SK-N-SH treated with all-trans-retinoic acid at 6 μM for 48 hours (cell line): ENCODE measurements at regions not wholly inside any gene's neighbourhood (a gene's known extent, or its start where the extent isn't known, plus 50 kb on each side); places are given as distances from the start of the nearest gene placed in this dataset.

Experiments used
- ATAC-seq: fragments of 200-7000 bp; cut with Tn5 transposase; 3 replicates; pipeline ENCODE4 v1.9.1; 2020; ENCODE audit warnings: mild to moderate bottlenecking, moderate library complexity
- ARNTL ChIP-seq: fragments of 450-650 bp; formaldehyde crosslinking; IDR thresholded peaks from 2 replicates; pipeline ENCODE4 v1.5.0; 2020; ENCODE audit warnings: low read depth, mild to moderate bottlenecking, moderate library complexity, borderline replicate concordance
- BACH2 ChIP-seq: fragments of 250-450 bp; sonication (Bioruptor Pico); IDR thresholded peaks from 2 replicates; pipeline ENCODE4 v1.9.0; 2021; ENCODE audit warnings: mild to moderate bottlenecking, borderline replicate concordance
- CREB5 ChIP-seq: fragments of 250-450 bp; sonication (Bioruptor Pico); IDR thresholded peaks from 2 replicates; pipeline ENCODE4 v1.5.1; 2020; ENCODE audit warnings: low read depth, mild to moderate bottlenecking, moderate library complexity
- CSDC2 ChIP-seq: fragments of 250-450 bp; sonication (Bioruptor Pico); IDR thresholded peaks from 2 replicates; pipeline ENCODE4 v1.5.0; 2020; ENCODE audit warnings: mild to moderate bottlenecking, moderate library complexity
- GLIS3 ChIP-seq: fragments of 250-450 bp; sonication (Bioruptor Pico); IDR thresholded peaks from 2 replicates; pipeline ENCODE4 v1.5.0; 2020; ENCODE audit warnings: mild to moderate bottlenecking, moderate library complexity
- ISL1 ChIP-seq: fragments of 250-450 bp; sonication (Bioruptor Pico); IDR thresholded peaks from 2 replicates; pipeline ENCODE4 v2.1.2; 2022; ENCODE audit warnings: mild to moderate bottlenecking, moderate library complexity
- OSR1 ChIP-seq: fragments of 250-450 bp; sonication (Bioruptor Pico); IDR thresholded peaks from 2 replicates; pipeline ENCODE4 v1.8.0; 2022; ENCODE audit warnings: moderate library complexity, mild to moderate bottlenecking, inconsistent platforms
- POU6F1 ChIP-seq: fragments of 250-450 bp; sonication (Bioruptor Pico); IDR thresholded peaks from 2 replicates; pipeline ENCODE4 v1.8.0; 2021; ENCODE audit warnings: low read depth, mild to moderate bottlenecking, moderate library complexity, borderline replicate concordance
- PPARA ChIP-seq: fragments of 250-450 bp; sonication (Bioruptor Pico); IDR thresholded peaks from 2 replicates; pipeline ENCODE4 v1.5.0; 2020; ENCODE audit warnings: mild to moderate bottlenecking, borderline replicate concordance
- RARB ChIP-seq: fragments of 250-450 bp; sonication (Bioruptor Pico); IDR thresholded peaks from 2 replicates; pipeline ENCODE4 v1.8.0; 2021; ENCODE audit warnings: mild to moderate bottlenecking, moderate library complexity
- SNAI2 ChIP-seq: fragments of 250-450 bp; sonication (Bioruptor Pico); IDR thresholded peaks from 2 replicates; pipeline ENCODE4 v1.5.0; 2020; ENCODE audit warnings: mild to moderate bottlenecking, moderate library complexity
- TCF4 ChIP-seq: fragments of 250-450 bp; sonication (Bioruptor Pico); IDR thresholded peaks from 2 replicates; pipeline ENCODE4 v1.8.0; 2021; ENCODE audit warnings: mild to moderate bottlenecking, moderate library complexity, borderline replicate concordance
- TSHZ2 ChIP-seq: fragments of 250-450 bp; sonication (Bioruptor Pico); IDR thresholded peaks from 2 replicates; pipeline ENCODE4 v1.5.0; 2020; ENCODE audit warnings: mild to moderate bottlenecking, moderate library complexity
- ZC3H10 ChIP-seq: fragments of 250-450 bp; sonication (Bioruptor Pico); IDR thresholded peaks from 2 replicates; pipeline ENCODE4 v1.5.1; 2021; ENCODE audit warnings: mild to moderate bottlenecking, moderate library complexity
- ZFP3 ChIP-seq: fragments of 250-450 bp; sonication (Bioruptor Pico); IDR thresholded peaks from 2 replicates; pipeline ENCODE4 v1.5.0; 2020; ENCODE audit warnings: mild to moderate bottlenecking, moderate library complexity
- ZFP30 ChIP-seq: fragments of 450-650 bp; formaldehyde crosslinking; IDR thresholded peaks from 2 replicates; pipeline ENCODE4 v1.5.0; 2022; ENCODE audit warnings: mild to moderate bottlenecking, moderate library complexity
- ZNF565 ChIP-seq: fragments of 450-650 bp; formaldehyde crosslinking; conservative IDR thresholded peaks from 2 replicates; pipeline ENCODE4 v1.5.0; 2020; ENCODE audit warnings: low read depth, mild to moderate bottlenecking, moderate library complexity
- TF ChIP-seq, protein P1 (sequence below): fragments of 250-450 bp; sonication (Bioruptor Pico); IDR thresholded peaks from 2 replicates; pipeline ENCODE4 v1.5.1; 2021; ENCODE audit warnings: mild to moderate bottlenecking, moderate library complexity

GRCh38 chr12:86838260-86838659, 582.1 kb upstream of the MGAT4C start:
- no peak for ATAC-seq
- TF ChIP-seq ZFP30 (CRISPR knock-in tag), result no peak
- TF ChIP-seq SNAI2 (CRISPR knock-in tag), result no peak
- TF ChIP-seq ZFP3 (CRISPR knock-in tag), result no peak
- TF ChIP-seq CSDC2, result no peak
- no peak for TF ChIP-seq RARB (CRISPR knock-in tag)
- no peak for TF ChIP-seq ISL1
- TF ChIP-seq, protein P1, sequence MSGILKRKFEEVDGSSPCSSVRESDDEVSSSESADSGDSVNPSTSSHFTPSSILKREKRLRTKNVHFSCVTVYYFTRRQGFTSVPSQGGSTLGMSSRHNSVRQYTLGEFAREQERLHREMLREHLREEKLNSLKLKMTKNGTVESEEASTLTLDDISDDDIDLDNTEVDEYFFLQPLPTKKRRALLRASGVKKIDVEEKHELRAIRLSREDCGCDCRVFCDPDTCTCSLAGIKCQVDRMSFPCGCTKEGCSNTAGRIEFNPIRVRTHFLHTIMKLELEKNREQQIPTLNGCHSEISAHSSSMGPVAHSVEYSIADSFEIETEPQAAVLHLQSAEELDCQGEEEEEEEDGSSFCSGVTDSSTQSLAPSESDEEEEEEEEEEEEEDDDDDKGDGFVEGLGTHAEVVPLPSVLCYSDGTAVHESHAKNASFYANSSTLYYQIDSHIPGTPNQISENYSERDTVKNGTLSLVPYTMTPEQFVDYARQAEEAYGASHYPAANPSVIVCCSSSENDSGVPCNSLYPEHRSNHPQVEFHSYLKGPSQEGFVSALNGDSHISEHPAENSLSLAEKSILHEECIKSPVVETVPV (CRISPR knock-in tag), result no peak

- TF ChIP-seq ISL1, result no peak
- TF ChIP-seq CSDC2, result no peak
- TF ChIP-seq GLIS3 (CRISPR knock-in tag), result no peak
- no peak for TF ChIP-seq TCF4 (CRISPR knock-in tag)
- no peak for TF ChIP-seq PPARA (CRISPR knock-in tag)
- no peak for TF ChIP-seq OSR1 (CRISPR knock-in tag)
- TF ChIP-seq ZC3H10 (CRISPR knock-in tag), result no peak
- TF ChIP-seq SNAI2 (CRISPR knock-in tag), result no peak
- no peak for TF ChIP-seq TSHZ2 (CRISPR knock-in tag)
- TF ChIP-seq POU6F1 (CRISPR knock-in tag), result no peak
- no peak for TF ChIP-seq ZNF565 (CRISPR knock-in tag)
- ATAC-seq, result no peak
Measured at GRCh38 chr12:86837246-86837645, 581.1 kb upstream of the MGAT4C start.

- TF ChIP-seq ZC3H10 (CRISPR knock-in tag) (no peak), BACH2 (CRISPR knock-in tag) (no peak), CREB5 (CRISPR knock-in tag) (no peak), OSR1 (CRISPR knock-in tag) (no peak), POU6F1 (CRISPR knock-in tag) (no peak), ISL1 (no peak), ARNTL (no peak), TCF4 (CRISPR knock-in tag) (no peak), RARB (CRISPR knock-in tag) (no peak)
- TF ChIP-seq, protein P1 (CRISPR knock-in tag), result no peak
- no peak for ATAC-seq
Measured at GRCh38 chr12:86834217-86834616, 578.0 kb upstream of the MGAT4C start.
